ENCODE measurements at regions not wholly inside any gene's neighbourhood (a gene's known extent, or its start where the extent isn't known, plus 50 kb on each side); places are given as distances from the start of the nearest gene placed in this dataset.

DNA sequence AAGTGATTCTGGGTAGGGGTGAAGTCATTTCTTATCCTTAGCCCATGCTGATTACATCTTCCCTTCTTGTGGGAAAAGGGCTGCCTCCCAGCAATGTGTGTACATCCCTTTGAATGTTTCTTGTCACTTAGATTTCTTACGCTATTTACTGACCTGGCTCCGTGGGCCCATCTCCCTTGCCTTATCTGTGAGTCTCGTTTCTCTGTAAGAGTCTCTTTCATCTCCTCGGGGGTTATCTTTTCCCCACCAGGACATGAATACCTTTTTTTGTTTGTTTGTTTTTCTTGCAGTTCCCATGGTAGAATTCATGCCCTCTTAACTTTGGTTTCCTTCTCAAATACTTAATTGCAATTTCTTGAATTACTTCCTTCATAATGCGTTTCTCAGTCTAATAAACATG, 107.7 kb downstream of the BAMBI start:
- DNase-seq = no peak

DNA sequence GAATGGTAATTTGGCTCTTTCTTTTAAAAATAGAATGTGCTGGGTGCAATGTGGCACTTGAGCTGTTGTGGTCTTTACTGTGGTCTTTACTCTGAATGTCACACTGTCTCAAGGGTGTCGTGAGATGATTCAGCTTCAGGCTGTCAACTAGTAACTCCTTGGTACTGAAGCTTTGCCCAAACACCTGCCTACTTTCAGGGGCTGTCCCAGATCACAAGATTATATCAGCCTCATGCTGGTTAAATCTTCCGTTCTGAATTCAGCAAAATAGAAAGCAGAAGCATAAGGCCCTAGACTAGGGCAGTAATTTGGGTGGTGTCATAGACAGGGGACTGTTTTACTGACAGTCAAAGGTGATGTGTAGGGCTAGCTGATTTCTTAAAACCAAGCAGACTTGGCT, 110.9 kb downstream of the BAMBI start:
- DNase-seq = no peak

DNA sequence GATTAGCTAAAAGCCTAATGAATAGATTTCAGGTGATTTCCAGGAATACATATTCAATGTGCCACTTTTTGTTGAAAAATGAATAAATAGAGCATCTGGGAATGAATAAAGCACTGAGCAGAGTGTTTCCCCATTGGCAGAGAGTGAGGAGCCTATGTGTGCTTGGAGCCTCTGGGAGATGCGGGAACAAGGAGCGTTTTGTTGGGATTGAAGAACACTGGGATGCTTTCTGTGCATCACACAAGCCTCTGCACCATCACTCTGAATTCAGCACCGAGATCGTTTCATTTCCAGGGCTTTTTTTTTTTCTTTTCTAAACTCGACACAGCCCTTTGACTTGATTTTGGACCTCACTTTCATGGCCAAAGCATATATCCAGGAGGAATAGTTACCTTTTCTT, 111.4 kb downstream of the BAMBI start:
- DNase-seq = no peak

DNA sequence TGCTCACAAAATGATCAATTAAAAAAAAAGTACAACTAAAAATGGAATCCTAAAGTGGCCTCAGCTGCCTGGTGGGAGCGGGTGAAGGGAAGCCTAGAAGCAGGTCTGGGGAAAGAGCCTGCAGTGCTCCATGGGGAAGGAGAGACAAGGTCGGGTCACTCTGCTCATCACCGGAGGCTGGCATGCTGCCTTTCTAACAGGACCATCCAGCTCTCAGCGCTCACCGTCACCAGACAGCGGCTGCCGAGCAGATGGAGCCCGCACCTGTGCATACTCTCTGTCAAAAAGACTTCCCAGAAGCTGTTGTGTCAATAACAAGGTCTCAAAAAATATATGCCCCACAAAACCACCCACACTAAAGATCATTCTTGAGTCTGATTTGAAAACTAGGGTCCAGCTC, 112.8 kb downstream of the BAMBI start:
- DNase-seq = no peak

DNA sequence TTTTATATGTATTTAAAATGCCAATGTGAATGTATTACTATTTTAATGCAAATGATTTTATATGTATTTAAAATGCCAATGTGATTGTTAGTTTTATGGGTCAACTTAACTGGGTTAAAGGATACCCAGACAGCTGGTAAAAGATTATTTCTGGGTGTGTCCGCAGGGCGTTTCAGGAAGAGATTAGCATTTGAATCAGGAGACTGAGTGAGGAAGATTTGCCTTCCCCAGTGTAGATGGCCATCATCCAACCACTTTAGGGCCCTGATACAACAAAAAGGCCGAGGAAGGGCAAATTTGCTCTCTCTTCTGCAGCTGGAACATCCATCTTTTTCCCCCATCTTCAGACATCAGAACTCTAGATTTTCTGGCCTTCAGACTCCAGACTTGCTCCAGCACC, 116.2 kb downstream of the BAMBI start:
- no peak for DNase-seq

DNA sequence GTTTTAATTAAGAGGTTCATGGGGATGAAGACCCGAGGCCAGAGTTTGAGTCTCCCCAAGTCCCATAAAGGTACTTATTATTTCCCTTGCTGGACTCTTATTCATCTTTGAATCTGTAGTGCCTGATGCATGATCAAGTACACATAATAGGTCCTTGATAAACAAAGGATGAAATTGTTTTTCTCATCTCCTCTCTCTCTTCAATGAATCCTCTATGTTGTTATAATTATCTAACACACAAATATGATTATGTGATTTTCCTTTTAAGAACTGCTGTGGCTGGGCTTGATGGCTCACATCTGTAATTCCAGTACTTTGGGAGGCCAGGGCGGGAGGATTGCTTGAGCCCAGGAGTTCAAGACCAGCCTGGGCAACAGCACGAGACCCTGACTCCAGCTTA, 117.7 kb downstream of the BAMBI start:
- DNase-seq = no peak

DNA sequence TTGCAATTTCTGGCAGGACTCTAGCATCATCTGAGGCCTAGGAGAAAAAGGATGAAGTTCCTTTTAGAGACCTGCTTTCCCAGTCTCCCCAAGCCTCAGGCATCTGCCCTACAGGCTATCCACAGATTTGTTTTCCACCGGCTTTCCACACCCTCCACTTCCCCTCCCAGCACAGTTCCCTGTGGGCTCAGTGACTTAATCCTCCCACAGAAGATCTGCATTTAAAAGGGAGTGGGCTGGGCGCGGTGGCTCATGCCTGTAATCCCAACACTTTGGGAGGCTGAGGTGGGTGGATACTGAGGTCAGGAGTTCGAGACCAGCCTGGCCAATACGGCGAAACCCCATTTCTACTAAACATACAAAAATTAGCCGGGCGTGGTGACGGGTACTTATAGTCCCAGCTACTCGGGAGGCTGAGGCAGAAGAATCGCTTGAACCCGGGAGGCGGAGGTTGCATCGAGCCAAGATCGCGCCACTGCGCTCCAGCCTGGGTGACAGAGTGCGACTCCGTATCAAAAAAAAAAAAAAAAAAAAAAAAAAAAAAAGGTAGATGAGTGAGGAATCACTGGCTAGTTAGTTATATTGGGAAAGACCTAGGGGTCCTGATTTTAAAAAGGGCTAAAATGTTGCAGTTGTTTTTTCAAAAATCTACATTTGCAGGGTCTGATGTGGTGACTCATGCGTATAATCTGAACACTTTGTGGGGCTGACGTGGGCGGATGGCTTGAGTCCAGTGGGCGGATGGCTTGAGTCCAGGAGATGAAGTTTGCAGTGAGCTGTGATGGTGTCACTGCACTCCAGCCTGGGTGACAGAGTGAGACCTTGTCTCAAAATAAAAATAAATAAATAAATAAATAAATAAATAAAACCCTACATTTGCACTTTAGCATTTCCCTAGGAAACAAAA, 119.5 kb downstream of the BAMBI start:
- no peak for DNase-seq

DNA sequence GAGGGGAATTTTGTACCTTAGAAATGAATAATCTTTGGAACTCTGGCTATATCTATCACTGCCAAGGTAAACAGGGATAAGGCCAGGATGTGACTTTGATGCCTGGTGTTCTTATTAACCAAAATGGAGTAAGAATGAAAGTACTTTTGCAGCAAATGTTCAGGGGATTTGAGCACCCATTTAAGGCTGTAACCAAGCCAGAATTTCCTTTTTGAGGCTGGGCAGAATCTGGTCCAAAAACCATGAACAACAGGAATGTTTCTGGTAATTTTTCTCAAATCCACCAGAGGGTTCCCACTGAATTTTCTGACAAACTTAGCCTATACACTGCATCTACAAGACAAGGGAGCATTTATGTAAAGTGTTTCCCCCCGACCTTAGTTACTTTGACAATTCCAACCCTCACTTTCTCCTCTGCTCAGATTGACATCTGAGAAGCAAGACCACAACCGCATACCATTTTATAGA, 120.6 kb downstream of the BAMBI start:
- DNase-seq = no peak

DNA sequence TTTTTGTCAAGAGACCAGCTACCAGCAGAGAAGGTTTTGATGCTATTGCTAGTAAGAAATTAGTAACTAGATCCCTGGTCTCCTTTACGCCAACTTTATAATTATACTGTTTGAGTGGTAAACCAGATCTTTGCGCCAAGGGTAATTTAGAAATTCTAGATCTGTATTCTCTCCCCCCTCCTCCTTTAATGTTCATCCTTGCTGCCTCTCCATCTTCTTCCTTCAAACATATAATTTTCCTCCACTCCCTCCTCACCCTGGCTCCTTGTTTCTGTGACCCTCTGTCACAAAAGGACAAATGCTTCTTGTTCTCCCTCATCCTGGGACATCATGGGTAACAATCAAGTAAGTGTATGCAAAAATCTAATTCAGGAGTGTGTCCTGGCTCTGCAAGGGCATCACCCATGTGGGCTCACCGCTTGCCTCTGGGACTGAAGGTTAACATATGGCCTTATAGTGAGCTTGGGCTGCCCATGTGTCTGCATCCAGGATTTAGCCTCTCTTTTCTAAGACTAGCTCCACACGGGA, 121.2 kb downstream of the BAMBI start:
- no peak for DNase-seq

DNA sequence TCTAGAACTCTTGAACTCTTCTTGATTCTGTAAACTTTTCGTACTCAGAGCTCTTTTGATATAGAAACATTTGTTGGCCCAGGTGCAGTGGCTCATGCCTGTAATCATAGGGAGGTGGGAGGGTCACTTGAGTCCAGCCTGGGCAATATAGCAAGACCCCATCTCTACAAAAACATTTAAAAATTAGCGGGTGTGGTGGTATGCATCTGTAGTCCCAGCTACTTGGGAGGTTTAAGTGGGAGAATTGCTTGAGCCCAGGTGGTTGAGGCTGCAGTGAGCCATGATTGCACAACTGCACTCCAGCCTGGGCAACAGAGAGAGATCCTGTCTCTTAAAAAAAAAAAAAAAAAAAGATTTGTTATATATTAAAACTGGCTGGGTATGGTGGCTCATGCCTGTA, 121.6 kb downstream of the BAMBI start:
- DNase-seq = no peak

DNA sequence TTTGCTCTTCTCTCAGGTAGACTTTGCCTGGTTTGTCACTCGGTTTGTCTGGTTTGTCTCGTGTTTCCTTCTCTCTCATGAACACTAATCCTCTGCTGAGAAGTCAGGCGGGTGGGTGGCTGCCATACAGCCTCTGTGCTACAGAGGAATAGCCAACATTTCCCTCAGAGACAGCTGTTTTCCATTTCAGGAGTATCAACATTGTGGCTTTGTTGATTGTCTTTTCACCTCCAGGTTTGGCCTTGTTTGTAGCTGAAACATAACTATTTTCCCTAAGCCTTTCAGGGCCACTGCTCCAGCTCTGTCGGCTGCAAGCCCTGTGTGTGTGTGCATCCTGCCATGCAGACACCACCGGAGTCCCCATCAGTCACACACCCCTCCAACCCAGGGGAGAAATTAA, 122.8 kb downstream of the BAMBI start:
- no peak for DNase-seq

DNA sequence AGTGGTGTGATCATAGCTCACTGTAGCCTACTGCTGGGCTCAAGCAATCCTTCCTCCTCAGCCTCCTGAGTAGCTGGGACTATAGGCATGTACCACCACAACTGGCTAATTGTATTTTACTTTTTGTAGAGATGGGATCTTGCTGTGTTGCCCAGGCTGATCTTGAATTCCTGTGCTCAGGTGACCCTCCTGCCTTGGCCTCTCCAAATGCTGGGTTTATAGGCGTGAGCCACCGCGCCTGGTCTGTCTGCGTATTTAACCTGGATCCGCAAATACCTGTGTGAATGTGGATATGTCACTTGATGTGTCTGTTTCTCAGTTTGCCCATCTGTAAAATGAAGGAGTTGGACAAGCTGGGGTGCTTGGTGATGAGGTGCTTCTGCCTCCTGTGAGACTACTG, 123.9 kb downstream of the BAMBI start:
- DNase-seq = no peak

DNA sequence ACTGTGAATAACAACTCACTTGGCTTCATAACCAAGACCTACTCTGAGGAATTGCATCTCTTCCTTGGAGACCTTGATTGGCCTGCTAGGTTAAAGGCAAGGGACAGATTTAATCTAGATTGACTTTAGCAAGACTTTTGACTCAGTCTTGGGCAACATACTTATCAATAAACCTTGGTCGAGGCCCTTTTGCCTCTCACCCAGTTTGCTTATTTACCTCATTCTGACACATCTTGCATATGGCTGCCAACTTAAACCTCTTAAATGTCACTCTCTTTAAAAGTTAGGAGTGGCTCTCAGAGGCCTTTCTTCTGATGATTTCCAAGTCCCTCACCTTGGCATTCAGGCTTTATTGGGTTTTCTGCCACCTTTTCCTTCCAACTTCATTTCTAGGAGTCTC, 124.5 kb downstream of the BAMBI start:
- DNase-seq = no peak

DNA sequence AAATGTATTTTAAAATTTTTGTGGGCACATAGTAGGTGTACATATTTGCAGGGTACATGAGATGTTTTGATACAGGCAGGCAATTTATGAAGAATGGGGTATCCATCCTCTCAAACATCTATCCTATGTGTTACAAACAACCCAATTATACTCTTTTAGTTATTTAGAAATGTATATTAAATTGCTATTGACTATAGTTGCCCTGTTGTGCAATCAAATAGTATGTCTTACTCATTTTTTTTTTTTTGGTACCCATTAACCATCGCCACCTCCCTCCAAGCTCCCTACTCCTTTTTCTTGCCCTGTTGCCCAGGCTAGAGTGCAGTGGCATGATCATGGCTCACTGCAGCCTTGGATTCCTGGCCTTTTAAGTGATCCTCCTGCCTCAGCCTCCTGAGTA, 128.1 kb downstream of the BAMBI start:
- DNase-seq = no peak

DNA sequence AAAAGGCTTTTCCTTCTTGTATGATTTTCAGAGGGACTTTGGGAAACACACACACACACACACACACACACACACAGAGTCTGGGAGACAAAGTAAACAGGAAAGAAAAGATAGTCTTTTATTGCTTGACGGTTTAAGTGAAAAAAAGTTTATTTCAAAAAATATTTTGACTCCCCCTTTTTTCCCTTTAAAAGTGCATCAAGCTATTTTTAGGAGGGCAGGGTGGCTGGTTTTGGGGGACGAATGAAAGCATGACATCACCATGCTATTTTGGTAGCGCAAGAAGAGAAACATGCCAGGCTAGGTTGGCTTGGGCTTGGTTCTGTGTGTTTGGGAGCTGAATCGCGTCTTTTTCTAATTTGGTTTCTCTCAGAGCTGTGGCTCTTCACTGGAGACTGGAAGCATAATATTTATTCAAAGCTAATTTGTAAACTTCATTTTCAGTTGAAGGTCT, 129.2 kb downstream of the BAMBI start:
- DNase-seq = no peak

DNA sequence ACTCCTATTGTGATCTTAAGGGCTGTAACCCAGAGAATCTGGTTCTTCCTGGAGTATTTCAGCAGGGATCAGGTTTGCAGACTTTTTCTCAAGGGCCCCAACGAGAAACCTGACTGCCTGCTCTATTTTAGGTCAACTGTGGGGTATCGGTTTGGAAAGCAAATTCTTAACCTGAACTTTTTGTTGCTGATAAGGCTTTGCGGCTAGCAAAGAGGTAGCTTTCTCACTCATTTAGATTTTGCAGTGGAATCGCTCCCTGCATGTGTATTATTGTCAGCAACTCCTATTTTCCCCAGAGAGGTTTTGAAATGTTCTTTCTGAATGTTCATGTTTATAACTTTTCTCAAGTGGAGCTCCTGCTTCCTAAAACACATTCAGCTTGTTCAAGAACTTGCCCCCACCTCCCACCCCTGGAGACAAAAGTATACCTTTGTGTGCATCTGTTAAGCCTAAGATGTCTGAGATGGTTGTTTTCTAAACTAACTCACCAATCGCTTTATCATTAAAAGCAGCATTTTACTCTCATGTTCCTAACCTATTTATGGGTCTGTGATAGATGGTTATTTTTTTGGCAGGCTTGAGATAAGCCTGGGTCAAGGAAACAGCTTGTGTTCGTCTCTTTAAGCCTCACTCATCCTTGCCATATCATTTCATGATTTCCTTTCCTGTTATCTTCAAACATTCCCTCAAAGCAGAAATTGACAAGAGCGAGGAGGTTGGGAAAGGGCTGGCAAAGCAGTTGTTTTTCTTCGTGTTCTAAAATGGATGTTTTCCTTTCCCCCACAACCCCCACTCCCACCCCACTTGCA, 129.8 kb downstream of the BAMBI start:
- DNase-seq = no peak

DNA sequence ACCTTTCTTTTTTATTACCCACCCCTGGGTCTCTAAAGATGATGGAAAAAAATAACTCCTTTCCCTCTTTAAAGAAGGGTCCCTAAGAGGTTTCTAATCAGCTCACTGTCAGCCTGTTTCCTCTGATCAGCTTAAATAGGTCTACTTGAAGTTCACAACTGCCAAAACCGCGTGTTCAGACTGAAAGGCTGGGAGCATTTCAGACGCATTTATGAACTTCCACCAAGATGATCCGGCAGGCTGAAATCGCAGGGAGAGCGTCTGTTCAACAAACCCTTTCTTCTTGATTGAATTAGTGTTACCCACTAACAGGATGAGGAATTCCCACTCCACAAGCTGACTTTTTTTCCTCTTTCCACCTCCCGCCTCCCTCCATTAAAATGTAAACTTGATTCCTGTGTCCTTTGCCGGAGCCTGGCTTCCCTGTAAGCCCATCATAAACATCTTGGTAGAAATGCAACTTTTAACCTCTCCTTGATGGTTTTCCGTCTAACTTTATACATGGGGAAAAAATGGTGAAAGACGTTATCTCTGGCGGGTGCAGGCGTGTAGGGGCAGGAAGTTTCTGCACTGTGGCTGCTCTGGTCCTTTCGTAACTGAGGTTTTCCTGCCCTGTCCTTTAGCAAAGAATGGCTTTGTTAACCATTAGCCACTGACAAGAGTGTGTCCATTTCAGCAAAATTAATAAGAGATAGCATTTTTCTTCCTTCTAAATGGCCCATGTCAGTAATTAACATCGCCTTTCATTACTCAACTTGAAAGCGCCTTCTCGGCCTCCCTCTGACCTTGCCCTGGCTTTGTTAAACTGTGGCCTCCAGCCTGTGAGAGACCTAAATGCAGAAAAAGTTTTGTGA, 130.7 kb downstream of the BAMBI start:
- no peak for DNase-seq

DNA sequence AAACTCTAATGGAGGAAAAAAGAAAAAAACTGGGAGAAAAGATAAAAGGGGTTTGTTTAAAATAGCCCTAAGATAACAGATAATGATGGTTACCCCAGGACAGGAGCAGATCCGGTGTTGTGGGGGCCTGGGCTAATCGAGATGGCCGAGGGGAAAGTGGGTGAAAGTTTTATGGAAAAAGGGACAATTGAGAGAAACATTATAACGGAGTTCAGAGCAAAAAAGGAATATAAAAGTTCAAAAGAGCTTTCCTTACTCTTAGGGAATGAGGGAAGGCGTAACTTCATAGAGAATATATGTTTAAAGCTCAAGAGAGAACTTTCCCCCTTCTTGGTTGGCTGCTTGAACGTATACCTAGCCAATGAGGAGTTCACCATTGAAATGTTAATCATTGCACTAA, 131.4 kb downstream of the BAMBI start:
- DNase-seq = no peak

DNA sequence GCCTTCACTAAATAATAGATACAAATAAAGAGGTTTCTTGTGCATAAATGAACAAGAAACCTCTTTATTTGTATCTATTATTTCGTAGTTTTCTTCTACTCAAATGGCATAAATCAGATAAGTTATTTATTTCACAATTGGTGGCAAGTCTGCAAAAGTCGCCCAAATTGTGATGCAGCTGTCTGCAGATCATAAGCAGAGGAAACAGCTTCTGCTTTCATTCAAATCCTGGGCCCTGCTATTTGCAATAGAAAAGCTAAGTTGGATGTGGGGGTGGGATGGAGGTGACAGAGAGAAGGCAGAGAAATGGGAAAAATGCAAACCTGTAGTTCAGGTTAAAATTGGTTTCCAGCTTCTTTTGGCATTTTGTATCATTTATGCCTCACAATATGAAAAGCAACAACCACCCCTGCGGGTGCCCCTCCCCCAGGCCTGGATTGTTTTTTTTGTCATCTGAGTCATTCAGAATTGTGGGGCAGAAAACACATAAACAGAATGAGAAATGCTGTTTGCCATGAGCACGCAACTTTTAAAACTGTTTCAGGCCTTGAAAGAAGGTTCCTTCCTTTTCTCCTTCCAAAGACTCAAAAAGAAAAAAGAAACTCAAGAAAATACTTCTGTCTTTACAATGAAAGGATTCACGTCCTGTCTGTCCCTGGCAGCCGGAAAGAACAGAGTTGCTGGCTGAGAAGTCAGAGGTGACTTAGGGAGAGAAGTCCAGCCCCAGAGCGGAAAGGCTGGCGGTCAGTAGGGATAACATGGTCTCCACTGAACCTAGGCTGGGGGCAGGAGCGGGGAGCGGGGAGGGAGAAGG, 132.9 kb downstream of the BAMBI start:
- no peak for DNase-seq

DNA sequence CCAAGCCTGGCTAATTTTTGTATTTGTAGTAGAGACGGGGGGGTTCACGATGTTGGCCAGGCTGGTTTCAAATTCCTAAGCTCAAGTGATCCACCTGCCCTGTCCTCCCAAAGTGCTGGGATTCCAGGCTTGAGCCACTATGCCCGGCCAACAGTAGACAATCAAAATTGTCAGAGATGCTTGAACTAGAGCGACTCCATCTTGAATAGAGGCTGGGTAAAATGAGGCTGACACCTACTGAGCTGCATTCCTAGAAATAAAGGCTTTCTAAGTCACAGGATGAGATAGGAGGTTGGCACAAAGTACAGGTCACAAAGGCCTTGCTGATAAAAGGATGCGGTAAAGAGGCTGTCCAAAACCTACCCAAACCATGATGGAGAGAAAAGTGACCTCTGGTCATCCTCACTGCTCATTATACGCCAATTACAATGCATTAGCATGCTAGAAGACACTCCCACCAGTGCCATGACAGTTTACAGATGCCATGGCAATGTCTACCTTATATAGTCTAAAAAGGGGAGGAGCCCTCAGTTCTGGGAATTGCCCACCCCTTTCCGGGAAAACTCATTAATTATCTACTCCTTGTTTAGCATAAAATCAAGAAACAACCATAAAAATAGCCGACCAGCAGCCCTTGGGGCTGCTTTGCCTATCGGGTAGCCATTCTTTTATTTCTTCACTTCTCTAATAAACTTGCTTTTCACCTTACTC, 134.5 kb downstream of the BAMBI start:
- DNase-seq = no peak

Measured in CD4-positive, alpha-beta T cell treated with Interleukin-4 for 4 hours (primary cell).